NCI-H526 treated with DMSO at 0.1 percent for 48 hours (cell line): ENCODE measurements at regions not wholly inside any gene's neighbourhood (a gene's known extent, or its start where the extent isn't known, plus 50 kb on each side); places are given as distances from the start of the nearest gene placed in this dataset.

Experiments
- DNase-seq: peaks from one replicate; lab custom pipeline; 2025; lab: John Stamatoyannopoulos, UW

DNA sequence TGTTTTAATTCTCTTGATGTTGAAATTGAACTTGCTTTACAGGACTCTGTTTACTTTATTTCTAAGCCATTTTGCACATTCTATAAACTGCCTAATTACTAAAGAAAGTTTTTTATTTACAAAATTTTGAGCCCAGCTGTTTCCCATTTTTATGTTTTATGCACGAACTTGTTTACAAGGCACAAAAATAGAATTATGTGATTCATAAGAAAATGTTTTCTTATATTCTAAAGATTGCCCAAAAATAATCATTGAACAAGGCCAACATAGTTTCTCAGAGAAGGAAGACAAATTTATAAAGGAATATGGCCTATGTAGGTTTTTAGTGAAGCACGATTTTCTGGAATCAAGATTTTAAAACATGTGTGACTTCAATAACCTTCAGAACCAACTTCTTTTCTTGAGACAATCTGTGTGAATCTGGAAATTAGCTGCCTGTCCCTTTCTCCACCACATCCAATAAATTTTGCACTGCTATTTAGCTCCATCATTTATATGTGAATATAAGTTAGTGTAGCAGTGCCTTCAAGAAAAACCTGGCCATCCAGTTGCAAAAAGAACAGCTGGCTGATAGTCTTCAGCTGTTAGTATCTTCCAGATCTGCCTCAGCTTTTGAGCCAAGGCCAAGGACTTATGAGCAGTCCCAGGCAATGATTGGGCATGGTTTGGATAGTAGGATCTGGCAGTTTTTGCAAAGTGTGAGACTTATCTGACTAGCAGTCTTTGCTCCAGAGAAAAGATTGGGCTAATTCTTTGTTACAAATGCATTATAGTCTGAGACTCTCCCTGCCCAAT is 253.2 kb upstream of the COL3A1 start:
- DNase-seq, result no peak

GRCh38 chr2:188721784-188722183 is 252.4 kb upstream of the COL3A1 start:
- no peak for DNase-seq

GRCh38 chr2:188725746-188726360 is 248.3 kb upstream of the COL3A1 start:
- DNase-seq, result no peak

DNA sequence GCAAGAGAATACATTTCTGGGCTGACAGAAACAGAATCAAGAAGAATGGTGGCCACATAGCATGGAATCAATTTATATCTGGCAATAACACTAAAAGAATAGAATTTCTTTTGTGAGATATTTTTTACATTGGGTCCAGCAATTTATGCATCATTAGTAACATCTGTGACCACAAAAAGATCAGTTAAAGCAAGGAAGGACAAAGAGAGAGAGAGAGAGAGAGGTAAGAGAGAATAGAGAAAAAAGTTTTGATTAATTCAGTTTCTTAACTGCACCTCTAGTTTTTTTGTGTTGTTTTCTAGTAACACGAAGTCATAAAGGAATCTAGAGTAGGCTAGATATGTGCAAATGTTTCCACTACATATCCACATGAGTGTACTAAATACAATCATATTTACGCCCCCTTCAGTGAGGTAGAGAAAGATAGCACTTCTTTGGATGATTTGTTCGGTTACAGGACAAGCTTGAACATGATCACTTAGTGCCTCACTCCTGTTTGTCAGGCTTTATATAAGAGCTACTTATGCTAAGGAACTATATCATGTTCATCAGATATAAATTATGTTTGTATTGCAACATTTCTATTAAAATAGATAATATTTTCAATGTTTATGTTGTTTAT is 247.4 kb upstream of the COL3A1 start:
- DNase-seq, result no peak

DNA sequence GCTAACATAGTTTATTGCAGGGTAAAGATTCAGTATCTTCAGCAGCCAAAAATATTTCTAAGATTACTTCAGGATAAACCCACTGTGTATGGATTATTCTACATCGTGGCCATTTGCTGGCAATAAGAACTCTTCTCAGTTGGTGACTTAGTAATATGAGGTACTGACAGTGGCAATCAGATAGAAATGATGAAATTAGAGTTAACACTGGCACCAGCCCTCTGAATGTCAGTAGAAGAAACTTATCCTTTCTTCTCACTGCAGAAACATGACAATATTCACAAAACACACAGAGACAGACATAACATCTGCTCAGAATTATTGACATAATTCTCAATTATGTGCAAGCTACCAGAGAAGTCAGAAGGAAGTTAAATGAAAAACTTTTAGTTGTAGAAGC is 246.3 kb upstream of the COL3A1 start:
- no peak for DNase-seq

- DNase-seq, result no peak
These were observed 239.5 kb upstream of the COL3A1 start for GRCh38 chr2:188734691-188735090.

GRCh38 chr2:188746727-188747126 is 227.4 kb upstream of the COL3A1 start:
- no peak for DNase-seq

DNA sequence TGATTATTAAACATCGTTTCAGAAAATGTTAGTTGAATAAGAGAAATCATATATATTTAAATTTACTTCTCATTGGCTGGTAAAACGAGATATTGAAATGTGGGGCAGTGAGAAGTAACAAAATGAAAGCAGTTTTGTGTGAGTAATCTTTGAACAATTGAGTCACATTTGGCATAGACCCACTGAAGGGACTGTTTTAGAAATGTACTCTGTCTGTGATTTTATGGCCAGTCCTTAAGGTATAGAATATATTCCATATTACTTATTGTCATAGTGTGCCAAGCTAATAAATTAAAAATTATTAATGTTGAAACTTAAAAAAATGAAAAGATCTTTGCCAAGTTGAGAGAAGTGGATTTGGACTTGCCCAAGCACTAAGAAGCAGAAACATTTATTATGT is 222.4 kb upstream of the COL3A1 start:
- DNase-seq, result no peak

DNA sequence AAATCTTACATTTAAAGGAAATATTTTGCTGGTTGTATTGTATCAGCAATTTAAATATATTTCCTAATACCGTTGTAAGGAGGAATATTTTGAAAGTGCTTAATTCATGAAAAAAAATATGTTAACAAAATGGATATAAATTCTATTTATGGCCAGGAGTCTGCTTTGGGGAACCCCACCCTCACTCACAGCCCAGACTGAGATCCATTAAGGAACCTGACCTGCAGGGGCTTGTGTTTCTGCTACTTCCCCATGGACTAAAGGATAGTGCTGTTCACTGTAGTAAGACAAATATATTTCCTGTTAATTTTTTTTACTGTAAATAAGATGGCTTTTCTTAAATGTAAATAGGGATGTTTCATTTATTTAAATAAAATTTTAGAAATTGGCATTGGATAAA is 221.9 kb upstream of the COL3A1 start:
- no peak for DNase-seq

- no peak for DNase-seq
These were observed 212.0 kb upstream of the COL3A1 start for GRCh38 chr2:188762151-188762550.

DNA sequence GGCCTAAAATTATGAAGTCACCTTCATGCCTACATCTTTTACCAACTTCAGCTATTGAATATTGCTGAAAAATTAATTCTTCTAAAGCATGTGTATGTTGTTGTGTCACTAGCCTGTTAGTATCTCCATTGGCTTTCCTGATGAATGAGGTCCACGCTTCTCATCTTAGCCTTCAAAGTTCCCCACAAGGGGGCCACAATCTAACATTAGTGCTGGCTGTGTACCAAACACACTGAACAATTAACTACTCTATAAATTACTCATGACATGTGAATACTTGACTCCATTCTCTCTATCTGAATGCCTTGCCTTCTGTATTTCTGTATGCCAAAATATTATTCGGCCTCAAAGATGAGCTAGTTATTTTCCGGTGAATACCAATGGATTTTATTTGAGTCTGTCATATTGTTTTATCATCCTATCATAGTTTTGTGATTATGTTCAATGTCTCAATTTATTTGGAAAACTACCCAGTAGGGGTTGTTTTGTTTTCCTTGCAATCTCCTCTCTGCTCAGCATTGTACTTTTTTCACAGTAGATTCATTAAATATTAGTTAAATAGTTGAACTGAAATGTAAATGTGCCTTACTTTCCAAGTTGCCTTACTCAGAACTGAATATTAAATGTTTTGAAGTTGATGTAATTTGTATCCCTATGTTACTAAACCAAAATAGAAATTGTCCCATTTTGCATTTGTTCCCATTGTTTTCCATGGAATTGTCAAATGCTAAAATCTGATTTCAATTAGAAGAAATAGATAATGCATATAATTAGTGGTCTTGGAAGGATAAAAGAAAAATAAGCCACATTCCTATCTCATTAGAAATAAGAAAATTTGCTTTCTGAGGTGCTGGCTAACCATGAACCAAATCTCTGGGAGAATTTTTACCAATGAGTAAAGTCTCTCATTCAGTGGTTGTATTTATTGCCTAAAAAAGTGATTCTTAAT is 208.4 kb upstream of the COL3A1 start:
- peak; percentile 10 for DNase-seq

DNA sequence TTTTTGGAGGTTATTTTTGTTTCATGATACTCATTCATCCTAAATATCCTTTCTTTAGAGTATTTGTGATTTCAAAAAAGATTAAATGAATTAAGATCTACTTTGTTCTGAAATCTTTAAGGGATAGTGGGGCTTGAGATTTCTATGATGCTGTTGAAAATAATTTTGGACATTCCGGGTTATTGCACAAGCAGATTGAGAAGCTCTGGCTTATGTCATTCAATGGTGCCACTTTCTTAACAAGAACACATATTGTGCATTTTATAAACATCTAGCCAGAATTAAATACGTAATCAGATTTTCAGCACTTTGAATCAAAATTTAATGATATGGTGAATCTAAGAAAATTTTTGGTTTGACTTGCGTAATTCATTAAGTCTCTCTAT is 207.7 kb upstream of the COL3A1 start:
- no peak for DNase-seq

- DNase-seq, result no peak
These were observed 207.0 kb upstream of the COL3A1 start for GRCh38 chr2:188767176-188767575.

DNA sequence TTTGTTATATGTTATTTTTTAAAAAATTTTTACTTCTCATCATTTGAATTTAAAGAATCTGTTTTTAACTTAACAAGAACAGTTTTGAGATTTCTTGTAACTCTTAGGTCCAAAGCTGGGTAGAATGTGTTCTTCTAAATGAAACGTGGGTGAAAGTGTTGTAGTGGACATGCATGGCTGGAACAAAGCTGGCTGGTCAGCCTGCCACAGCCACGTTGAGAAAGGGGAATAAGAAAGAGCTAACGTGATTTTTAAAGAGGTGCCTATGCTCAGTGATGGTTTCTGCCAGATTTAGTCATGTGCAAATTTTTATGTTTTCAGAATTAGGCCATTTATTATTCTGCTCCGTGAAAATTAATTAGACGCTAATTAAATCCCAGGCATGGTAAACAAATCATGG is 203.9 kb upstream of the COL3A1 start:
- no peak for DNase-seq

DNA sequence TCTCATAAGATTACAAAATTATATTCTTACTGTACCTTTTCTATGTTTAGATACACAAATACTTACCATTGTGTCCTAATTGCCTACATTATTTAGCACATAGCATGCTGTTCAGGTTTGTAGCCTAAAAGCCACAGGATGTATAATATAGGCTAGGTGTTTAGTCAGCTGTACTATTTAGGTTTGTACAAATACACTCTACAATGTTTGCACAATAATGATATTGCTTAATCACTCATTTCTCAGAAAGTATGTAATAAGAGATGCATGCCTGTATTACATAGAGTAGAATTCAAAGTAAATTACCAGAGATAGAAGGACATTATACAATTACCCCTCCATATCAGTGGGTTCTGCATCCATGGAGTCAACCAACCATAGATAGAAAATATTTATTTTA is 201.1 kb upstream of the COL3A1 start:
- no peak for DNase-seq

GRCh38 chr2:188776634-188777033 is 197.5 kb upstream of the COL3A1 start:
- DNase-seq, result no peak

GRCh38 chr2:188784269-188784762 is 189.9 kb upstream of the COL3A1 start:
- no peak for DNase-seq

GRCh38 chr2:188785061-188785460 is 189.1 kb upstream of the COL3A1 start:
- DNase-seq, result no peak

DNA sequence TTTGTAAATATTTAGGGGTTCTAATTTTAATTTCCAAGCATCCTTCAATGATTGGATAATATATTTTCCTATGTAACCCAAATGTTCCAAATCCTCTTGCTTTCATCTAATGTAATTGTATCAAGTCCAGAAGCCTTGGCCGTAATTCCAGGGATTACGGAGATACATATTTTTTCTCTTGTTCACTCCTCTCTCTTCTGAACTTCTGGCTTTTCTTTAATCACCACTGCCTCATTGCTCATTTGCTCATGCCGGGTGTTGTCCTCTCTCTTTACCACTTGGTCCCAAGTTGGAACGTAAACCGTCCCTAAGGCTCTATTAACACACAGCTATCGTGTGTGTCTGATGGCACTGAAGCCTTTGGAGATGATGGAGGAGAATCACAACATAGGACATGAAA is 188.7 kb upstream of the COL3A1 start:
- DNase-seq, result no peak

GRCh38 chr2:188786368-188786841 is 187.8 kb upstream of the COL3A1 start:
- DNase-seq, result no peak

- DNase-seq, result no peak
These were observed 187.0 kb upstream of the COL3A1 start for GRCh38 chr2:188787021-188787657.
